ENCODE measurements at regions not wholly inside any gene's neighbourhood (a gene's known extent, or its start where the extent isn't known, plus 50 kb on each side); places are given as distances from the start of the nearest gene placed in this dataset.

GRCh38 chr10:2201534-2202099, 464.3 kb upstream of the ADARB2 start:
- TF ChIP-seq, protein P1, sequence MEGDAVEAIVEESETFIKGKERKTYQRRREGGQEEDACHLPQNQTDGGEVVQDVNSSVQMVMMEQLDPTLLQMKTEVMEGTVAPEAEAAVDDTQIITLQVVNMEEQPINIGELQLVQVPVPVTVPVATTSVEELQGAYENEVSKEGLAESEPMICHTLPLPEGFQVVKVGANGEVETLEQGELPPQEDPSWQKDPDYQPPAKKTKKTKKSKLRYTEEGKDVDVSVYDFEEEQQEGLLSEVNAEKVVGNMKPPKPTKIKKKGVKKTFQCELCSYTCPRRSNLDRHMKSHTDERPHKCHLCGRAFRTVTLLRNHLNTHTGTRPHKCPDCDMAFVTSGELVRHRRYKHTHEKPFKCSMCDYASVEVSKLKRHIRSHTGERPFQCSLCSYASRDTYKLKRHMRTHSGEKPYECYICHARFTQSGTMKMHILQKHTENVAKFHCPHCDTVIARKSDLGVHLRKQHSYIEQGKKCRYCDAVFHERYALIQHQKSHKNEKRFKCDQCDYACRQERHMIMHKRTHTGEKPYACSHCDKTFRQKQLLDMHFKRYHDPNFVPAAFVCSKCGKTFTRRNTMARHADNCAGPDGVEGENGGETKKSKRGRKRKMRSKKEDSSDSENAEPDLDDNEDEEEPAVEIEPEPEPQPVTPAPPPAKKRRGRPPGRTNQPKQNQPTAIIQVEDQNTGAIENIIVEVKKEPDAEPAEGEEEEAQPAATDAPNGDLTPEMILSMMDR (conservative IDR thresholded peaks at IDR 0.05; ENCODE audit: low read depth, low read length), result no peak
- TF ChIP-seq MXI1 (IDR thresholded peaks at IDR 0.05; ENCODE audit: borderline replicate concordance, low read depth, low read length) (no peak), RAD21 (IDR thresholded peaks at IDR 0.05; ENCODE audit: low read length) (no peak), MAFK (IDR thresholded peaks at IDR 0.05; ENCODE audit: low read depth, low read length) (no peak), POLR2A (IDR thresholded peaks at IDR 0.05; ENCODE audit: low read depth, low read length) (no peak), SMC3 (IDR thresholded peaks at IDR 0.05; ENCODE audit: low read depth, low read length) (no peak), RCOR1 (IDR thresholded peaks at IDR 0.05; ENCODE audit: insufficient replicate concordance, low read length) (no peak), FOS (IDR thresholded peaks at IDR 0.05; ENCODE audit: low read depth, low read length) (no peak), USF2 (IDR thresholded peaks at IDR 0.05; ENCODE audit: low read depth, low read length) (no peak), CEBPB (IDR thresholded peaks at IDR 0.05; ENCODE audit: low read depth, low read length) (no peak), MAZ (IDR thresholded peaks at IDR 0.05; ENCODE audit: borderline replicate concordance, low read depth, low read length) (no peak)
